ENCODE measurements at regions not wholly inside any gene's neighbourhood (a gene's known extent, or its start where the extent isn't known, plus 50 kb on each side); places are given as distances from the start of the nearest gene placed in this dataset.

- no peak for TF ChIP-seq CTCF (IDR thresholded peaks at IDR 0.05)
- no peak for TF ChIP-seq POLR2A (IDR thresholded peaks at IDR 0.05)
Measured at GRCh38 chr2:3970791-3971651, 267.6 kb downstream of the DCDC2C start.

Data from breast epithelium (tissue), 3 donors.